GM19328 (cell line): ENCODE measurements at regions not wholly inside any gene's neighbourhood (a gene's known extent, or its start where the extent isn't known, plus 50 kb on each side); places are given as distances from the start of the nearest gene placed in this dataset.
A peak's percentile ranks its signal among the peaks of the same experiment; 100 is the strongest.
"Not testable (repeated sequence)": the region's sequence is repeated elsewhere in the genome, so short reads cannot be mapped to it uniquely, and the experiment has no call there.

Experiments
- ATAC-seq: cut with Tn5 transposase; IDR thresholded peaks from one replicate; pipeline ENCODE4 v1.9.1; 2021; ENCODE audit warnings: mild to moderate bottlenecking, moderate library complexity; ENCODE audit not compliant: unreplicated experiment

DNA sequence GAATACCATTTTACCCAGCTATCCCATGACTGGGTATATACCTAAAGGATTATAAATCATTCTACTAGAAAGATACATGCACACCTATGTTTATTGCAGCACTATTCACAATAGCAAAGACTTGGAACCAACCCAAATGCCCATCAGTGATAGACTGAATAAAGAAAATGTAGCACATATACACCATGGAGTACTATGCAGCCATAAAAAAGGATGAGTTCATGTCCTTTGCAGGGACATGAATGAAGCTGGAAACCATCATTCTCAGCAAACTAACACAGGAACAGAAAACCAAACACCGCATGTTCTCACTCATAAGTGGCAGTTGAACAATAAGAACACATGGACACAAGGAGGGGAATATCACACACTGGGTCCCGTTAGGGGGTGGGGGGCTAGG lies 191.9 kb upstream of the POU5F2 start:
- ATAC-seq = not testable (repeated sequence)

DNA sequence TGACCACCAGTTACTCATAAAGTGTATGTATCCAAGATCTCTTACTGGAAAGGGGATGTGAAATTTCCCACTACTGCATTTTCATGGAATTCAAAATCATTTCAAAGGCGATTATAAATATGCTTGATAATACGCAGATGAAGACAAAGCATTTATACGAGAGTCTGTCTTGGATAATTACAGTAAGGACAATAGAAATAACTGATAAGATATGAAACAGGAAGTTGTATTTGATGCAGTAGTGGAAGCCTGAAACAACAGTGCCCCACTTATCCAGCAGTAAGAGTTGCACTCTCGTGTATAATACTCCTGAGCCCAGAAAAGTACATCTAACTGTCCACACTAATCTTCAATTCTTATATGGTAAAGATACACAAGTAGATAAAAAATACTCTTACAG lies 188.7 kb upstream of the POU5F2 start:
- no peak for ATAC-seq

DNA sequence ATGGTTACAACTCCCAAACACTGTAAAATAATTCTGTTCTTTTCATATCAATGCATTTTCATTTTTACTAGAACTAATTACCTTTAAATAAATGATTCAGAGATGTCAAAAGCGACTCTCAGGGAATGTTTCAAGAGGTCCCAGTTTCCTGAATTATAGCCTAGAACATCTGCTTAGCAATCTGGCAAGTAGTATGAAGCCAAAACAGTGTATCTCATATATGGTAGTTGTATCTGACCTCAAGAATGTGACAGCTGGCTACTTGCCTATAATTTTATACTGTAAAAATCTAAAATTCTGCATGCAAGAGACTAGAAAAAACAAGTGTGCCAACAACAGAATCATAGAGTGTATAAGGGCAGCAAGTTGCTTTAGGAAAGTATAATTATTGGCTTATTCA lies 187.7 kb upstream of the POU5F2 start:
- no peak for ATAC-seq

DNA sequence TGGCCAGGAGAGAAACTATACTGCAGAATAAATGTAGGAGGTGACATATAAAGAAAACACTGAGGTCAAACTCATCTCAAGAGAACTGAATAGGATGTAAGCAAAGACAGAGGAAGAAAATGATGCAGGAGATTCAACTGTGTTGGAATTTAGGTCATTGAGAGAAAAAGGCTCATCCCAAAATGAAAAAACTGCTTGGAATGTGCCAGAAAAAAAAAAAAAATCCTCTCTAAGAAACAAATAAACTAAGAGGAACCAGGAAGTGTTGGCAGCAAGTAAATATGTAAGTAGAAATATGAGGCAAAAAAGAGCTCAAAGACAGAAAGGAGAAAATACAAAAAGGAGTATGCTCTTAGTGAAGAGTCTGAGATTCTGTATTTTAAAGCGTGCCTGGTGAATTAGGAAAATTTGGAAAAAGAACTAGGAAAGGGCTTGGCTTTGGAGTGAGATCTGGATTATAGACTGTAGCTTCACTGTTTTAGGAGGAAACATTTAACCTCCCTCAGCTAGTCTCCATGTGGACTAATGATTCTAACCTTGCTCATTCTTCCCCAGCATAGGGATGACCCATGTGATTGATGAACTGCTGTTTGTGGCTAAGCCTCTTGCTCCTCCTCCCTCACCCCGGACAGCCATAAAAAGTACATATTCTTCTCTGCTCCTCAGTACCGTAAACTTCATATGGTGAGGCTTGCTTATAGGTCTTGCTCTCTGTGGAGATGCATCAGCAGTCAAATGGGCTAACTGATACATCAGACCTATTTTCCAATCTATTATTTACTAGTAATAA lies 185.6 kb upstream of the POU5F2 start:
- no peak for ATAC-seq

DNA sequence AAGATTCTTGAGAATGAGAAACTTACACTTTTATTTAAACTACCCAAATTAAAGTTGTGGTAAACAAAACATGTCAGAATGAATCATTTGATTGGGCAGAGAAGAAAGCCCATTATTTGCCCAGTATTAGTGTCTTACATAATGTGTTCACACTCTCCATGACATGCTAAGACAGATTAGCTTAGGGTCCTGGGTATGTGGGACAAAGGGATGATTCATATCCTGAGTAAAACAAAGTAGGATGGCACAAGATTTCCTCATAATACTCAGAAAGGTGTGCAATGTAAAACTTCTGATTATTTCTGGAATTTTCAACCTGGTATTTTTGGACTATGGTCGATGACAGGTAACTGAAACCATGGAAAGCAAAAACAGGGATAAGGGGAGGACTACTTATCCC lies 183.9 kb upstream of the POU5F2 start:
- ATAC-seq = no peak

DNA sequence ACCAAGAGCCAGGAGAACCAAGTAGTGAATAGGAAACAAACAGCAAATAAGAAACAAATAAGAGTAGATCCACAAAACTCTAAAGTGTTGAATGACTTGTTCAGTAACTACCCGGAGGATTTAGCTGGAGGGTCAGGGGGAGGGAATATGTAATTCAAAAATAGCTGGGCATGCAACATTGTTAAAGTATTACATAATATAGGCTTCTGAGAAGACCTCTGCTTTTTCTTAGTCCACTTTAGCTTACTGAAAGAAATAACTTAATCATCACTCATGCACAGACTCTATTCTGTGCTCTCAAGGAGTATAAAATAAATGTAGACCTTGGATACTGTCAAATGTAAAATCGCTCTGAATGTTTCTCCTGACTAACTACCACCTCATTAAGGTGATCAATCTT lies 183.2 kb upstream of the POU5F2 start:
- ATAC-seq = no peak

DNA sequence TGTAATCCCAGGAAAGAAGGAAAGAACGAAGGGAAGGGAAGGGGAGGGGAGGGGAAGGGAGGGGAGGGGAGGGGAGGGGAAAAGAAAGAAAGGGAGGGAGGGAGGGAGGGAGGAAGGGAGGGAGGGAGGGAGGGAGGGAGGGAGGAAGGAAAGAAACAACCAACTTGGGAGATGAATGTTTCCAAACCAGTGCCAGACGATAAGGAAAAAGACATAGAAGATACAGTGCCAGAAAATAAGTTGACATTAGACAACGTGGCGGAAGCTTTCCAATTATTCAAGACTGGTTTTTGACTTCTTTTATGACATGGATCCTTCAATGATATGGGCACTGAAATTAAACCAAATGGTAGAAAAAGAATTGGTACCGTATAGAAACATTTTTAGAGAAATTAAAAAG lies 181.2 kb upstream of the POU5F2 start:
- ATAC-seq = no peak

DNA sequence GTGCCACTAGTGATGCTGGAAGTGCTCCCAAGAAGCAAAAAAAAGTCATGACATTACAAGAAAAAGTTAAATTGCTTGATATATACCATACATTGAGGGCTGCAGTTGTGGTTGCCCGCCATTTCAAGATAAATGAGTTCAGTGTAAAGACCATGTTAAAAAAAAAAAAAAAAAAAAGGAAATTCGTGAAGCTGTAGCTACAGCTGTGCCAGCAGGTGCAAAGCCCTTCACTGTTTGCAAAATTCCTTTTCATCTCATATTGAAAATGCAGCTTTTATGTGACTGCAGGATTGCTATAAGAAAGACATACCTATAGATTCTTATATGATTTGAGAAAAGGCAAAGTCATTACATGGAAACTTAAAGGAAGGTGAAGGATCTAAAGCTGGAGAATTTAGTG lies 179.6 kb upstream of the POU5F2 start:
- no peak for ATAC-seq

DNA sequence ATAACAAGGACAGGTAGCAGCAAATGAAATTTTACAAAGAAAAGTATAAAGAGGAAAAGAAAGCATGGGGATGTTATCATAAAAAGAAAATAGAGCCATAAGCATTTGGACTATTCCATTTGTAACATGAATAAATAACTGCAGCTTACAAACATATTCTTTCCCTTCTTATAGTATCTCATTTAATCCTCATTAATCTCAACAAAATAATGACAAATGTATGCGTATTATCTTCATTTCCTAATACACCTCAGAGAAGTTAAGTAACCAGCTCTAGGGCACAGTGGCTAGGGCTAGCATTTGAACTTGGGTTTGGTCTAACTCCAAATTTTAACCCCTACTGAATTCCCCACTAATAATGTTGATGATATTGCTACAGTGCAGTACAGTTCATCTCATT lies 175.5 kb upstream of the POU5F2 start:
- ATAC-seq = no peak

DNA sequence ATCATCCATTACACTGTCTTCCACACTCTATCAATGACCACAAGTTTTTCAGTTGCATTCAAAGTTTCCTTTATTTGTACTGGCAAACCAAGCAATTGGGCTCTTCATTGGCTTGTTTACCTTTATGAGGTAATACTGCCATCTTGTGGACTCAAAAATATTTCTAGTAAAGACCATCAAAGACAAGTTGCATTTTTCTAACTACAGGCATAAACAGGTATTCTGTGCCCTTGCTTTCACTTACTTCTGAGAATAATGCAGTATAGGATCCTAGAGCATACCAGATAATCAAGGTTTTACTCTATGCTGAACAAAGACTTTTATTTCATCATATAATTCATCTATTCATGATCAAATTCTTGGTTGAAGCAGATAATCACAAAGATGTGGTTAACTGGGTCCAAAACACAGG lies 173.7 kb upstream of the POU5F2 start:
- no peak for ATAC-seq

DNA sequence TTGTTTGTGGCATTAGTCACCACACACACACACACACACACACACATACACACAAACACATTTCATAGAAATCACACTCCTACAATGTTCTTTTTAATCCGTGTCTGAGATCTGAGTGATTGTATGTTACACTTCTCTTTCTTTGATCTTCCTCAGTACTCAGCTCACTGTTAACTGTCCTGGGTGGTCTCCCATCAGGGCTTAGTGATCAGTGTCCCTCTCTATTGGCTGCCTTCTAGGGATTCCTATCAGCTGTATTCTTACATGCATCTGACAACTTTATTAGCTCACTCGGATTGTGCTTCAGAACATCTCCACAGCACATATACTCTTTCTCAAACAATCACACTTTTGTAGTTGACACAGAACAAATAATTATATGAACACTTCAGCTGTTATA lies 170.2 kb upstream of the POU5F2 start:
- no peak for ATAC-seq

DNA sequence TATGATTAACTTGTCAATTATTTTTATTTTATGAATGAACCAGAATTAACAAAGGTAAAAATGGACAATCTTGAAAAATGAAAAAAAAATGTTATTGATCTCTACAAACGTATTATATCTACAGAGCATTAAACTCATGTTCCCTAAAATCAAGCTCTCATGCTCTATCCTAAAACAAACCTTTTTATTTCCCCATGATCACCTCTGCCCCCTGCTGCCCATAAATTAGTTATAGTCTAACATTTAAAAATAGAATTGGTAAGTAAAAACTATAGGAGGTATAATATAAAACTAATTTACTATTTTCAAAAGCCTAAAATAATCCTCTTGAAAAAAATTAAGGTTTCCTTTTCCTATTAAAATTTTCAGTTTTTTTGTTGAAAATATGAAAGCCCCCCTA lies 168.0 kb upstream of the POU5F2 start:
- no peak for ATAC-seq

DNA sequence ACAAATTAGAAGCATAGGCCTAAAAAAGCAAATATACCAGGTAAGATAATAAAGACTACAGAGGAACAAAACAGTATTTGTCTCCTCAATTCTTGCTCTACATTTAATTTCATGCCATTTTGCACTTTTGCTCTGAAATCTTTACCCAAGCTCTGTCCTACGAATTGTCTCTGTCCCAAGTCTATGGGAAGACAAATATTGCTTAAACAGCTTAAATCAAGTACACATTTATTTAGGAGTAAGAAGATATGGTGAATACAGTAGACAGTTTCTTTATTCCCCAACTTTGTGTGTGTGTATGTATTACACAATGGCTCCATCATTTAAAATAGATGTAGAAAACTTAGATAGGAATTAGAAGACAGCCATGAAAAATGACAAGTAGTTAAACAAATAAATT lies 163.5 kb upstream of the POU5F2 start:
- ATAC-seq = no peak

DNA sequence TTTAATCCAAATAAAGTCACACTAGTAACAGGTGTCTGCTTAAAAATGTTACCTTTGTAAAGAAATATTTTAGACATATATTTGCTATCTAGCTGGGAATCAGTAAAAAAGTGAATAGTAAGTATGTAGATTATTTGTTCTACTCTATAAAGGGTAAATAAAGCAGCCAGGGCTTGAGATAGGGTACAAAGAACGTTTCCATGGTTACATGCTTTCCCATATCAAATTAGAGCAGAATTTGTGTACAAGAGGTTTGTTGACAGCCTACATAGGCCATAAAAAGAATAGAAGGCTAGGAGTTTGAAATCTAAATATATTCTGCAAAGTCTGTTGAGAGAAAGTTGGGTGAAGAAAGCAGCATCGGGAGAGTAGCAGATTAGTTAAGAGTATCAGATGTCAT lies 160.9 kb upstream of the POU5F2 start:
- no peak for ATAC-seq

DNA sequence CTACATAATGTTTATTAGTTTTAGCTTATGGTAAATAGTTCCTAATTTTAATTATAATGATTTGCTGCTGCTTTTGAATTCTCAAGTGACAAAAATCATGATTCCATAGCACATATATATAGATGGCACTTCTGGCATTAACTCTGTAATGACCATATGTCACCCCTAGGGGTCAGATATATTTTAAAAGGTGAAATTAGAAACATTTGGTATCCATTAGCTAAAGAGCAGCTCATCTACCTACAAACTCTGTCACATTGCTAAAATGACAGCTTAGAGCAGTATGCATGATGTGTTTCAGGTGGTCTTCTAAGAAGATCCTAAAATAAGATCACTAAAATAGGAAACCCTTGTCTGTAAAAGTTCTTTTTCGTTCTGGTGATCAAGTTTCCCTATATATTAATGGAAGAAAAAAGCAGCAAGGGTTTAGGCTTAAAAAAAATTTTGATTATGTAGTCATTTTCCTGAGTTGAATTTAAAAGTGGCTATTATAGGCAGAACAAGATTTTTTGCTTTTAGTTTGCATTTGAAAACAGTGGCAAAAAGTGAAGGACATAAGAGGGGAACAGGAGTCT lies 157.7 kb upstream of the POU5F2 start:
- ATAC-seq = peak; percentile 74

DNA sequence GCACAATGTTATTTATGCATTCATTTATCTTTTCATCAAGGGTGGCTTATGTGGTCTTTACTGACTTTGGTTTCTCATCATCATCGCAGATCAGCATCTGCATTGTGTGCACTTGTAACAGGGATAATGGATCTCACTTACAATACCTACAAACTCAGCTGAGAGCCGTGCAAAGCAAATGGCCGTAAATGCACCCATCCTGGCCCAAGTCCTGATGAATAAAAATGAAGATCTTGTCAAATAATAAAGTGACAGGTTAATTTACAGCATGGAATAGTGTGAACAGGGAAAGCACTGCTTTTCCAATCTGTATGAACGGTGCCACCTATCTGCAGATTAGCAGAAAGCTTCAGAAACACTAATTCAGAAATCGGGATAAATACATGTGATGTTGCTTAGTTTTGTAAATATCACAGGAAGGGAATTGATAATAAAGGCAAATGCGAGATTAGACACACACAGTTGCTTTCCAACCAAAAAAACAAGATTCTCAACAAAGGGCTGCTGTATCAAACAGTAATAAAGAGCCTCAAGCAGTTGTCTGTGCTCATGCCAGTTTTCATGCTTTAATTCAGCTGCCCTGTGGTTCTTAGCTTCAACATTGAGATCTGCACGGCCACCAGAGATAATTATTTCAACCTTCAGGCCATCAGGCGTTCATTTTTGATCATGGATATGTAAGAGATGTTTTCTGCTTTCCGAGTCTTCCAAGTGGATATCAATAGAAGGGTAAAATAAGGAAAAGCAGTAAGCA lies 153.4 kb upstream of the POU5F2 start:
- ATAC-seq = no peak

DNA sequence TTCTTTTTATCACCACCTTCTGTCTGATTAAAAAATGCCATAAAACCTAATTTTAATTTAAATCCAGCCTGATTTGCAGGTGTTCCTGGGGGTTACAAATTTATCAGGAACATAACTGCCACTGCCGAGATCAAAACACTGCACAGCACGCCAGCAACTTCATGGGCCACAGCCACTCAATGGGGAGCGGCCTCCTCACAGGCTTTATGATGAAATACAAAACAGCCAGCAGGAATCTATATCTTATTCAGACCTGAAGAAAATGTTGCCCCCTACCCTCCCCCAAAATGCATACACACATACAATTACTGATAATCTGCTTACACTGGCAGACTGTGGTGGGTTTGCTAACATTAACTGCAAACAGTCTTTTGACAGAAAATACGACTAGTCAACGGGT lies 151.7 kb upstream of the POU5F2 start:
- ATAC-seq = no peak

DNA sequence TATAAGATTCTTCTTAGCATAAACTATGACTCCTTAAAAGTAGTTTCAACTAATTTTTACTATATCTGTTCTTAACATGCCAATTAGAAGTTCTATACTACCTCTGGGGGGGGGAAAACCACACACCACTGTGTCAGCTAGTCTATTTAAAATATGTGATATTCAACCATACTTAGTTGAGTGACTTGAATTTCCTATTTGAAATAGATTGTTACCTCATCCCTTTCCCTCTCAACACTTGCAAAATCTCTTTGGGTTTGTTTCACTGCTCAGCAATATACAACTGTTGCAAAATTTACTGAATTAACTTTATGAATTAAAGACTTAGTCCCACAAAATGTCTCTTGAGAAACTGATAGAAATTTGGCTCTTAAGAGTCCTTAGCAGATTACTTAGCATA lies 151.1 kb upstream of the POU5F2 start:
- ATAC-seq = no peak

DNA sequence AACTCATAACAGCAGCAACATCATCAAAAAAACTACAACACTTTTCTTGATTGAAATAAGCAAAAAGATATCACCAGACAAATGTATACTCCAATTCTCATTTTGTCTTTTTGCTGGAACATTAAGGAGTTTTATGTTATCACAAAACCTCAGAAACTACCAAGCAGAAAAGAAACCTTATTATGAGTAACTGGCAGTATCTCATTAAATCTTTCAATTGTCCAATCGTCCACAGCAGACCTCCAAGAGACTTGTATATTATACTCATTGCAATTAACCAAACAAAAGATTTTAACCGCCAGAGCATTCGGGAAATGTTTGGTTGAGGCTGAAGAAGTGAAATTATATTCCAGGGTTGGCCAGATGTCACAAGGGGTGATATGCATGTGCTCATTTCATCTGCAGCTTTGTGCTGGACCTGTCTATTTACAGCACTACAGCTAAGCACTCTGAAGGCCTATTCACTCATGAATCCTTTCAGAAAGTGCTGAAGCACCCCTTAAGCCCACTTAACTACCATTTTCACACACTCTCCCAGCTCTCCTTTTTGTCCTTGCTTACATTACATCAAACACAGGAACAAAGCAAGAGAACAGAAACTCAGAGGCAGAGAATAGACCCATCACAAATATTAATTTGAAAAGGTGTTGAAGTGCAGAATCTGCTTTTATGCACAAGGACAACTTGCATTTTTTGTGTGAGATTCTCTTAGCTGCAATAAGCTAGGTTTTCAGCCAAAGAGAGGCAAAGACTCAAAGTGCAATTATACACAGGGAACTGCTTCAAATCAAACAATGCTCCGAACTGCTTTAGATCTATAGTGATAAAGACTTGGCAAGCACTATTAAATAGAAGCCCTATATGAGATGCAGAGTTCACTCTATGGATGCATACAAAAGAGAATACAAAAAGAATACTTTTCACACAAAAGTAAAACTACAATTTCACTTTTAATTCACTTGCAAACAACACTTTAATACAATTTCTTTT lies 150.4 kb upstream of the POU5F2 start:
- ATAC-seq = no peak

DNA sequence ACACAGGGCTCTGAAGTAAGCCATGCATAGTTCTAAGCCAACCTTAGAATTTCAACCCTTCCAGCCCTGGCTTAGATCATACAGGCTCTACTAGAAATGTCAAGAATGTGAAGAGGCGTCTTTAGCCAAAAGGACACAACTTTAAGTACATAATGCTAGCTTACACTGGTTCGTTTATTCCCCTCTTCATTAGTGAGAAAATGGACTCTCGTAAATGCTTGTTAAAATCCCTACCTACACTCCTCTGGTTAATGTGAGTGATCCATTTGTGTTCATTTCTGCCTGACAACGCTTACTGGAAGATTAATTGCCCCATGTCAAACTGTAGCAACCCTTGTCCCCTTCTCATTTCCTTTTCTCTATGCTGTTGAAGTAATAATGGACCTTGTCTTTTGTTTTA lies 149.3 kb upstream of the POU5F2 start:
- no peak for ATAC-seq

DNA sequence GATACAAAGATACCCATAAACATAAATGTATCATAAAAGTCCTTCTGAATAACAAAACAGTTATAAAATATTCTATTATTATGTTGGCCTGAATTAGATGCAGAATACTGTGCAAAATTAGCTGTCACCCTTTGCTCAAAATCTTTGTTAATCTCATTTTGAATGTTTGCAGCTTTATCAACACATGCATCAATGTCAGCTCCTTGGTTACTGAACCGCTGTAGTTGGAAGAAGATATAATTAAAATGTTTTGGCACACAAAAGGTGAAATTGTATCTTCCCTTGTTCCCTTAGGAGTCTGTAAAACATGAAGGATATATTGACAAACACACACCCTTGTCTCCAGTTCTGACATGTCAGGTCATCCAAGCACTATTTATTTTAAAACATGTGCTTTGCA lies 146.3 kb upstream of the POU5F2 start:
- ATAC-seq = no peak
